Liver (tissue), 8 donors: ENCODE measurements at regions not wholly inside any gene's neighbourhood (a gene's known extent, or its start where the extent isn't known, plus 50 kb on each side); places are given as distances from the start of the nearest gene placed in this dataset.

Experiments
- DNase-seq: peaks from one replicate; pipeline ENCODE4 v3.0.0-alpha.2; 2017; ENCODE audit warnings: low spot score
- H3K27ac ChIP-seq, 2 donors: one replicate each; pipeline ENCODE4 v1.7.0; 2013; ENCODE audit warnings: inconsistent platforms in 2 of 2, low read length in 2 of 2, control low read depth in 1 of 2, low read depth in 1 of 2, mild to moderate bottlenecking in 1 of 2
- H3K27me3 ChIP-seq, 4 donors: one replicate each; pipeline versions ENCODE4 v1.6.1 to v1.7.0; 2013; ENCODE audit warnings: low read length in 3 of 4, inconsistent platforms in 1 of 4, mild to moderate bottlenecking in 1 of 4, moderate library complexity in 1 of 4; ENCODE audit not compliant: control insufficient read depth in 4 of 4, insufficient read depth in 4 of 4
- H3K36me3 ChIP-seq, 4 donors: one replicate each; pipeline versions ENCODE4 v1.6.1 to v1.7.0; 2013; ENCODE audit warnings: low read length in 3 of 4, mild to moderate bottlenecking in 3 of 4, low read depth in 1 of 4, moderate library complexity in 1 of 4; ENCODE audit not compliant: control insufficient read depth in 4 of 4, insufficient read depth in 3 of 4
- H3K4me1 ChIP-seq, 4 donors: one replicate each; pipeline versions ENCODE4 v1.6.1 to v1.7.0; 2013; ENCODE audit warnings: low read length in 3 of 4, mild to moderate bottlenecking in 3 of 4, moderate library complexity in 1 of 4; ENCODE audit not compliant: control insufficient read depth in 4 of 4, insufficient read depth in 4 of 4
- H3K4me3 ChIP-seq, 3 donors: one replicate each; pipeline versions ENCODE4 v1.6.1 to v1.7.0; 2013; ENCODE audit warnings: low read length in 3 of 3, control low read depth in 1 of 3, low read depth in 1 of 3, mild to moderate bottlenecking in 1 of 3
- H3K9ac ChIP-seq, 2 donors: one replicate each; pipeline ENCODE4 v1.7.0; 2013; ENCODE audit warnings: low read length in 2 of 2, mild to moderate bottlenecking in 2 of 2, moderate library complexity in 2 of 2, control low read depth in 1 of 2, low read depth in 1 of 2
- H3K9me3 ChIP-seq, 4 donors: one replicate each; pipeline versions ENCODE4 v1.6.1 to v1.7.0; 2013; ENCODE audit warnings: low read length in 3 of 4; ENCODE audit not compliant: control insufficient read depth in 4 of 4
- EGR1 ChIP-seq, 2 donors: IDR thresholded peaks; 2 replicates each; pipeline ENCODE4 v1.6.1; 2016 to 2018; ENCODE audit warnings: antibody characterized with exemption in 2 of 2, low read depth in 2 of 2
- FOXA1 ChIP-seq: IDR thresholded peaks from 2 replicates; pipeline ENCODE4 v1.6.1; 2016; ENCODE audit warnings: antibody characterized with exemption
- FOXA2 ChIP-seq: IDR thresholded peaks from 2 replicates; pipeline ENCODE4 v1.6.1; 2016; ENCODE audit warnings: antibody characterized with exemption
- GABPA ChIP-seq, 2 donors: IDR thresholded peaks in 1 of 2; conservative IDR thresholded peaks in 1 of 2; 2 replicates each; pipeline ENCODE4 v1.6.1; 2016; ENCODE audit warnings: antibody characterized with exemption in 2 of 2, mild to moderate bottlenecking in 1 of 2, moderate library complexity in 1 of 2
- HNF4A ChIP-seq, 2 donors: conservative IDR thresholded peaks; 2 replicates each; pipeline ENCODE4 v1.6.1; 2016; ENCODE audit warnings: antibody characterized with exemption in 2 of 2, mild to moderate bottlenecking in 2 of 2
- HNF4G ChIP-seq: IDR thresholded peaks from 2 replicates; pipeline ENCODE4 v1.6.1; 2016; ENCODE audit warnings: antibody characterized with exemption
- JUND ChIP-seq, 2 donors: IDR thresholded peaks; 2 replicates each; pipeline ENCODE4 v1.6.1; 2016; ENCODE audit warnings: antibody characterized with exemption in 2 of 2
- NR2F2 ChIP-seq: IDR thresholded peaks from 2 replicates; pipeline ENCODE4 v1.6.1; 2016; ENCODE audit warnings: antibody characterized with exemption
- RAD21 ChIP-seq, 2 donors: IDR thresholded peaks; 2 replicates each; pipeline ENCODE4 v1.6.1; 2016; ENCODE audit warnings: antibody characterized with exemption in 2 of 2, mild to moderate bottlenecking in 2 of 2
- RXRA ChIP-seq, 2 donors: IDR thresholded peaks; 2 replicates each; pipeline ENCODE4 v1.6.1; 2017 to 2018; ENCODE audit warnings: antibody characterized with exemption in 2 of 2, mild to moderate bottlenecking in 1 of 2
- SP1 ChIP-seq: IDR thresholded peaks from 2 replicates; pipeline ENCODE4 v1.6.1; 2018; ENCODE audit warnings: antibody characterized with exemption, mild to moderate bottlenecking
- TAF1 ChIP-seq: conservative IDR thresholded peaks from 2 replicates; pipeline ENCODE4 v1.6.1; 2016; ENCODE audit warnings: antibody characterized with exemption, mild to moderate bottlenecking
- YY1 ChIP-seq: IDR thresholded peaks from 2 replicates; pipeline ENCODE4 v1.6.1; 2016; ENCODE audit warnings: antibody characterized with exemption, mild to moderate bottlenecking
- ZBTB33 ChIP-seq: IDR thresholded peaks from 2 replicates; pipeline ENCODE4 v1.6.1; 2016; ENCODE audit warnings: antibody characterized with exemption
- WGBS: extraction: QIAGEN DNeasy Blood & Tissue Kit; methylation state at CpG from one replicate; pipeline ENCODE4 v1.1.7; 2013; 5-methylcytosine and 5-hydroxymethylcytosine counted together
- TF ChIP-seq, protein P1 (sequence below): fragments of 150-350 bp; IDR thresholded peaks from 2 replicates; pipeline ENCODE4 v1.5.1; 2017; ENCODE audit warnings: improper control_type of control experiment, low read depth, low read length; ENCODE audit not compliant: missing input control
- TF ChIP-seq, protein P2 (sequence below): IDR thresholded peaks from 2 replicates; pipeline ENCODE4 v1.6.1; 2016; ENCODE audit warnings: antibody characterized with exemption
- TF ChIP-seq, protein P3 (sequence below): IDR thresholded peaks from 2 replicates; pipeline ENCODE4 v1.6.1; 2016; ENCODE audit warnings: antibody characterized with exemption
- donor health status: healthy.
- donor health status: healthy.
- donor health status: healthy.
- donor health status: healthy.
- donor health status: healthy.

DNA sequence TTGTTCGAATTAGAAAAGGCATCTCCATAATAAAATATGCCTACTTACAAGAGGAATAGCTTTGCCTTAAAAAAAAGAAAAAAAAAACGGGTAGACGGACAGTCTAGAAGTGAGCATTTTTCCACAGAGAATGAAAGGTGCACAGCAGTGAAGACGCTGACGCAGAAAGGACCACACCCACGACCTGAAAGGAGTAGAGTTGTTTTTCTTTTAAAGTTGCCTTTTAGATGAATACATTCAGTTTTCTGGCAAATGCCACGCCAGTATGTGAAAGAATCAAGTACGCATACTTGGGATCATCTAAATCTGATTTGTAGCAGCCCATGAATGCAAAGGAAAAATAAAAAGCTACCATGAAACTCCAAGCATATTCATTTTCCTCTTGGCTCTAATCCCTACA is 809.2 kb upstream of the SOX11 start:
- WGBS: 72% methylated on average over 8 of the region's 8 CpGs
- no peak overlapping the region for H3K4me3 ChIP-seq
- TF ChIP-seq, protein P1, sequence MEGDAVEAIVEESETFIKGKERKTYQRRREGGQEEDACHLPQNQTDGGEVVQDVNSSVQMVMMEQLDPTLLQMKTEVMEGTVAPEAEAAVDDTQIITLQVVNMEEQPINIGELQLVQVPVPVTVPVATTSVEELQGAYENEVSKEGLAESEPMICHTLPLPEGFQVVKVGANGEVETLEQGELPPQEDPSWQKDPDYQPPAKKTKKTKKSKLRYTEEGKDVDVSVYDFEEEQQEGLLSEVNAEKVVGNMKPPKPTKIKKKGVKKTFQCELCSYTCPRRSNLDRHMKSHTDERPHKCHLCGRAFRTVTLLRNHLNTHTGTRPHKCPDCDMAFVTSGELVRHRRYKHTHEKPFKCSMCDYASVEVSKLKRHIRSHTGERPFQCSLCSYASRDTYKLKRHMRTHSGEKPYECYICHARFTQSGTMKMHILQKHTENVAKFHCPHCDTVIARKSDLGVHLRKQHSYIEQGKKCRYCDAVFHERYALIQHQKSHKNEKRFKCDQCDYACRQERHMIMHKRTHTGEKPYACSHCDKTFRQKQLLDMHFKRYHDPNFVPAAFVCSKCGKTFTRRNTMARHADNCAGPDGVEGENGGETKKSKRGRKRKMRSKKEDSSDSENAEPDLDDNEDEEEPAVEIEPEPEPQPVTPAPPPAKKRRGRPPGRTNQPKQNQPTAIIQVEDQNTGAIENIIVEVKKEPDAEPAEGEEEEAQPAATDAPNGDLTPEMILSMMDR: no peak
- TF ChIP-seq RXRA (IDR thresholded peaks at IDR 0.05): no peak
- no peak for TF ChIP-seq JUND (IDR thresholded peaks at IDR 0.05)
- TF ChIP-seq, protein P2, sequence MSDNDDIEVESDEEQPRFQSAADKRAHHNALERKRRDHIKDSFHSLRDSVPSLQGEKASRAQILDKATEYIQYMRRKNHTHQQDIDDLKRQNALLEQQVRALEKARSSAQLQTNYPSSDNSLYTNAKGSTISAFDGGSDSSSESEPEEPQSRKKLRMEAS: no peak
- TF ChIP-seq, protein P3, sequence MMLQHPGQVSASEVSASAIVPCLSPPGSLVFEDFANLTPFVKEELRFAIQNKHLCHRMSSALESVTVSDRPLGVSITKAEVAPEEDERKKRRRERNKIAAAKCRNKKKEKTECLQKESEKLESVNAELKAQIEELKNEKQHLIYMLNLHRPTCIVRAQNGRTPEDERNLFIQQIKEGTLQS: no peak
- no peak for TF ChIP-seq GABPA (IDR thresholded peaks at IDR 0.05 in 1 of 2, conservative IDR thresholded peaks at IDR 0.05 in 1 of 2)
- no peak for TF ChIP-seq EGR1 (IDR thresholded peaks at IDR 0.05; ENCODE audit: low read depth in 2 of 2)
- TF ChIP-seq RAD21 (IDR thresholded peaks at IDR 0.05): no peak
- TF ChIP-seq FOXA1: no peak
- no peak for TF ChIP-seq TAF1
- no peak for TF ChIP-seq SP1
- TF ChIP-seq YY1: no peak
- no peak for TF ChIP-seq HNF4A (conservative IDR thresholded peaks at IDR 0.05)
- no peak for TF ChIP-seq HNF4G
- TF ChIP-seq NR2F2: no peak
- no peak for TF ChIP-seq FOXA2
- peaks cover 0 to 6% (median 0%) of the 10 kb centered on the region in 4 donors for H3K9me3 ChIP-seq
- H3K4me1 ChIP-seq: no peaks in the 10 kb centered on the region
- H3K9ac ChIP-seq: no peak overlapping the region
- no peak for DNase-seq
- no peaks in the 10 kb centered on the region for H3K27me3 ChIP-seq
- no peaks in the 10 kb centered on the region for H3K36me3 ChIP-seq
- H3K27ac ChIP-seq: no peak overlapping the region

DNA sequence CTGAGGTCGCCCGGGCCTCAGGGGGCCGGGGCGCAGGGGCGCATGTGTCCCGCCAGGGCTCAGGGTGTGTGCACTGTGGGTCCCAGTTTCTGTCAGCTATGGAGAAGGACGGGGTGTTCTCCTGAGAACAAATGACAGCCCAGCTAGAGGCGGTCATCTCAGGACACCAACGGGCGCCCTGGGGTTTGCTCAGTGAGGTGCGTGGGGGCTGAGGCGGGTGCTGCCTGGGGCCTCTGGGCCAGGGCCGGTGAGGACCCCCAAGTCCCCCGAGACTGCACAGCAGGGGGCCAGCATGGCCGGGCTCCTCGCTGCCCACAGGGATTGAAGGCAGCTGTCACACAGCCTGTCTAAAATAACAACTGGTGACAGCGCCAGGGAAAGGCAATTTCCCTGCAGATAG is 808.8 kb upstream of the SOX11 start:
- Histone ChIP-seq H3K9ac (no peak overlapping the region), H3K27me3 (no peaks in the 10 kb centered on the region), H3K36me3 (no peaks in the 10 kb centered on the region), H3K4me1 (no peaks in the 10 kb centered on the region), H3K9me3 (peaks cover 0 to 6% (median 0%) of the 10 kb centered on the region in 4 donors), H3K4me3 (no peak overlapping the region), H3K27ac (no peak overlapping the region)
- DNase-seq: no peak
- WGBS: 87% methylated on average over 17 of the region's 17 CpGs
- no peak for TF ChIP-seq EGR1 (IDR thresholded peaks at IDR 0.05; ENCODE audit: low read depth in 2 of 2)
- TF ChIP-seq TAF1: no peak
- TF ChIP-seq SP1: no peak
- TF ChIP-seq YY1: no peak

GRCh38 chr2:4884117-4884571 is 808.0 kb upstream of the SOX11 start:
- H3K9ac ChIP-seq: no peak overlapping the region
- peaks cover 0 to 6% (median 0%) of the 10 kb centered on the region in 4 donors for H3K9me3 ChIP-seq
- no peaks in the 10 kb centered on the region for H3K36me3 ChIP-seq
- H3K27ac ChIP-seq: no peak overlapping the region
- 87% methylated on average over 25 of the region's 25 CpGs for WGBS
- no peak for DNase-seq
- no peak overlapping the region for H3K4me3 ChIP-seq
- H3K27me3 ChIP-seq: no peaks in the 10 kb centered on the region
- no peaks in the 10 kb centered on the region for H3K4me1 ChIP-seq
- TF ChIP-seq HNF4A (conservative IDR thresholded peaks at IDR 0.05): no peak
- TF ChIP-seq, protein P2: no peak
- TF ChIP-seq FOXA2: no peak
- TF ChIP-seq, protein P1: no peak
- no peak for TF ChIP-seq SP1
- TF ChIP-seq ZBTB33: no peak
- TF ChIP-seq GABPA (IDR thresholded peaks at IDR 0.05 in 1 of 2, conservative IDR thresholded peaks at IDR 0.05 in 1 of 2): no peak
- no peak for TF ChIP-seq HNF4G
- no peak for TF ChIP-seq NR2F2
